ENCODE measurements at regions not wholly inside any gene's neighbourhood (a gene's known extent, or its start where the extent isn't known, plus 50 kb on each side); places are given as distances from the start of the nearest gene placed in this dataset.

- in situ Hi-C loops (cut with HindIII; ENCODE audit: low pct_ligation_motif_present, low pct_unique_long_range_greater_than_20kb, low sequenced_read_pairs): no loop called here
- no peak for DNase-seq
Observed at GRCh38 chr5:176169393-176170063, 68.7 kb upstream of the SIMC1 start.

- in situ Hi-C loops (cut with HindIII; ENCODE audit: low pct_ligation_motif_present, low pct_unique_long_range_greater_than_20kb, low sequenced_read_pairs): no loop called here
Observed at GRCh38 chr5:176170084-176170483, 68.1 kb upstream of the SIMC1 start.

DNA sequence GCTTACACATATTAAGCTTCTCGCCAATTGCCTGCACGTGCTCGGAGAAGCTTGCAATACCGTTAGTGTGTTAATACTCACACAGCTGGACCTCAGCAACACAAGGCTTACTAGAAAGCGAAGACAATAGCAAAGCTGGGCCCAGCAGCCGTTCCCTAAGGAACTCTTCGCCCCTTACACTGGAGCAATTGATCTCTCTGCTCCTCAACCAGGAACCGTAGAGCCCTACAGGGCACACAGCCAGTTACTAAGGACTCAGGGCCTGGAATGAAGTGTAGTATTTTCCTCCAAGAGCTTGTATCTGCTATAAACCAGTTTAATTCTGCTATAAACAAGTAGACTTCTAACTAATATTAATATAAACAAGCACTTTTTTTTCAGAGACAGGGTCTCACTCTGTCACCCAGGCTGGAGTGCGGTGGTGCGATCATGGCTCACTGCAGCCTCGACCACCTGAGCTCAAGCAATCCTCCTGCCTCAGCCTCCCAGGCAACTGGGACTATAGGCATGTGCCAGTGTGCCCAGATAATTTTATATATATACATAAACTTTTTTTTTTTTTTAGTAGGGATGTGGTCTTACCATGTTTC lies 67.0 kb upstream of the SIMC1 start:
- DNase-seq: no peak
- in situ Hi-C loops (cut with HindIII; ENCODE audit: low pct_ligation_motif_present, low pct_unique_long_range_greater_than_20kb, low sequenced_read_pairs): no loop called here

More at GRCh38 chr5:176170084-176170483, 68.1 kb upstream of the SIMC1 start:
- DNase-seq: no peak

DNA sequence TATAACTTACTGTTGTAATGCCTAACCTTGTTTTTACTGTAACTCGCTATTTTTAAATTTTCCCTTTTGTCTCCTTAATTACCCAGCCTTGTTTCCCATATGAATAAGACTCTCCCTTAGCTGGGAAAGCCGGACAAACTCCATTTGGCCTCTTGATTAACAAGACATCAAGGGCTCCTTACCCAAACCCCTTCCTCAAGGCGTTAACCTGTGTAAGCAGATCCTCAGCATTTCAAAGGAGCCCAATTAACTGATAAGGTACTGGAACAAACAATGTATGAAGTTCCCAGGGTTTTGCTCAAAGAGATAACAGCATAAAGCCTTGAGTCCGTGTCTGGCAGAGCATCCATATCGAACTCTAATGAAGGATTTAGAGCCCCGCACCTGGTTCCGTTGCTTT lies 66.0 kb upstream of the SIMC1 start:
- in situ Hi-C loops (cut with HindIII; ENCODE audit: low pct_ligation_motif_present, low pct_unique_long_range_greater_than_20kb, low sequenced_read_pairs): no loop called here
- DNase-seq: no peak

DNA sequence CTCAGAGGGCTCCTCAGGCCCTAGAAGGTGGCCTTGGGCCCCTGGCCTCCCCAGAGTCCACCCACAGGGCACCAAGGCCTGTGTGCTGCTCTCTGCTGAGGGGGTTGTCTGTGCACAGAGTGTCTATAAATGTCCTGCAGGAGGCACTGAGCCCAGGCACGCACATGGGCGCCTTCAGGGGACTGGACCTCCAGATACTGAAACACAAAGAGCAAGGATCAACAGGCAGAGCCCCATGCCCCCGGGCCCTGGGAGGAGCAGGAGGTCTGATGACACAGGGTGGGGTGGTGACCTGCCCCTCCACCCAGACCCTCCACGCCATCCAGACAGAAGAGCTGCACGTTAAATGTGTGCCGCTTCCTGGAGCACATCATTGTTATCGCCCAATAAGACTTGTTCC lies 64.6 kb upstream of the SIMC1 start:
- in situ Hi-C loops (cut with HindIII; ENCODE audit: low pct_ligation_motif_present, low pct_unique_long_range_greater_than_20kb, low sequenced_read_pairs): no loop called here
- DNase-seq: no peak

DNA sequence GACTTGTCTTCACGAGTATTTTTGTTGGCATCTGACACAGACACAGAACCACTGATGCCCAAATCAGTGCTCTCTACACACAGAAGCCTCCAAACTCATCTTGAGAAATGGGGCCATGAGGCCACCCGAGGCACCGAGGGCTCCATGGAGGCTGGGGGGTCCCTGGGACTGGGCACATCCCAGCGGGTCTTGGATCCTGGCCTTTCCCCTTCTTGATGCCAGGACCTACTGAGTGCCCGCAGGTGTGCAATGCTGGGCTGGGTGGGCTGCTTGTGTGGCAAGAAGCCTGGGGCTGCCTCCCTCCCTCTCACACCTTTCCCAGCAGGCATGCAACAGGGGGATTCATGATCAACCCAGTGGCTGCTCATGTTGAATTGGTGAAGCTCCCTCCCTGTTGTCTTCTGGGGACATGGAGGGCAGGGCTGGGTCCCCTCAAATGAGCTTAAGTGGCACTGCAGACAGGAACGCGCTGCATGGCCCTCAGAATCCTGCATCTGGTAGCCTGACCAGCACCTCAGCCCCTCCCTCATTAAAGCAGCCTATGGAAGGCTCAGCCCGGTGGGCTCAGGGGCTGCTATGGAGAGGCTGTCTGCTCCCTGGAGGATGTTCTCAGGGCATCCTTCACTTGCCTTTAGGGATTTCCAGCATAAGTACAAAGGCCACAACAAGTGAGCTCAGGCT lies 63.7 kb upstream of the SIMC1 start:
- DNase-seq: no peak
- in situ Hi-C loops (cut with HindIII; ENCODE audit: low pct_ligation_motif_present, low pct_unique_long_range_greater_than_20kb, low sequenced_read_pairs): no loop called here

- in situ Hi-C loops (cut with HindIII; ENCODE audit: low pct_ligation_motif_present, low pct_unique_long_range_greater_than_20kb, low sequenced_read_pairs): no loop called here
- DNase-seq: no peak
Observed at GRCh38 chr5:176175101-176175852, 62.9 kb upstream of the SIMC1 start.

- no peak for DNase-seq
Observed at GRCh38 chr5:176176231-176176630, 62.0 kb upstream of the SIMC1 start.

DNA sequence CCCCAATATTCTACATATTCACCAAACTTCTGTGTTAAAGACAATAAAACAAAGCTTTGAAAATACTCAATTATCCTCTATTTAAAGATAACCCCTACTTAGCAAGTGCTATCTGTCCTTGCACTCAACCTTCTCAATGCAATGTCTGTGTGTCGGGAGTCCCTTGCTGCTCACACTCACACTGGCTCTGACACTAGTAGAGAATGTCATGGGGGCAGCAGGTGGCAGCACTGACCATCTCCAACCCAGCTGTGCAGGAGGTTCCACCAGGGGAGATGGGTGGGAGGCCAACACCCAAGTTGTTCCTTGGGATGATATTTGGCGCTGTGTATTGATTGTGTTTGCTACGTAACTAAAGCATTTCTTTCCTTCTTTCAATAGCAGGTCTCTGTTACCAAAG lies 59.4 kb upstream of the SIMC1 start:
- no peak for DNase-seq
- in situ Hi-C loops (cut with HindIII; ENCODE audit: low pct_ligation_motif_present, low pct_unique_long_range_greater_than_20kb, low sequenced_read_pairs): no loop called here

More at GRCh38 chr5:176176231-176176630, 62.0 kb upstream of the SIMC1 start:
- in situ Hi-C loops (cut with HindIII; ENCODE audit: low pct_ligation_motif_present, low pct_unique_long_range_greater_than_20kb, low sequenced_read_pairs): no loop called here

GRCh38 chr5:176180339-176180738 lies 57.9 kb upstream of the SIMC1 start:
- no peak for DNase-seq
- in situ Hi-C loops (cut with HindIII; ENCODE audit: low pct_ligation_motif_present, low pct_unique_long_range_greater_than_20kb, low sequenced_read_pairs): no loop called here

DNA sequence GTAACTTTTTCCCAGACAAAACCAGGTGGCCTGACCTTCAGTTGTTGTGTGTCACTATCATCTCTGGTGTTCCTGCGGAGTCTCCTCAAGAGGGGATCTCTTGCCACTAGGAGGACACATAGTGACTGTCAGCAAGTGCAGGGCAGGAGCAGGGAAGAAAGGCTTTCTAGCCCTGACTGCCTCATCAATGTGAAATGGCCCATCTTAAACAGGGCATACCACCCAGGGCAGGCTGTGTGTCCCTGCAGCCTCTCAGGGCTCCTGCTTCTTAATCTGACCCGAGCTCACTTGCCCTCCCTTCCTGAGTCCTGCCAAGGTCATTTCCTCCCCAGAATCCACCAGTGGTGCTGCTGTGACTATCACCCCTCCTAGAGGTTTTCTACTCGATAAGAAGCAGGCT lies 57.4 kb upstream of the SIMC1 start:
- DNase-seq: no peak
- in situ Hi-C loops (cut with HindIII; ENCODE audit: low pct_ligation_motif_present, low pct_unique_long_range_greater_than_20kb, low sequenced_read_pairs): no loop called here

DNA sequence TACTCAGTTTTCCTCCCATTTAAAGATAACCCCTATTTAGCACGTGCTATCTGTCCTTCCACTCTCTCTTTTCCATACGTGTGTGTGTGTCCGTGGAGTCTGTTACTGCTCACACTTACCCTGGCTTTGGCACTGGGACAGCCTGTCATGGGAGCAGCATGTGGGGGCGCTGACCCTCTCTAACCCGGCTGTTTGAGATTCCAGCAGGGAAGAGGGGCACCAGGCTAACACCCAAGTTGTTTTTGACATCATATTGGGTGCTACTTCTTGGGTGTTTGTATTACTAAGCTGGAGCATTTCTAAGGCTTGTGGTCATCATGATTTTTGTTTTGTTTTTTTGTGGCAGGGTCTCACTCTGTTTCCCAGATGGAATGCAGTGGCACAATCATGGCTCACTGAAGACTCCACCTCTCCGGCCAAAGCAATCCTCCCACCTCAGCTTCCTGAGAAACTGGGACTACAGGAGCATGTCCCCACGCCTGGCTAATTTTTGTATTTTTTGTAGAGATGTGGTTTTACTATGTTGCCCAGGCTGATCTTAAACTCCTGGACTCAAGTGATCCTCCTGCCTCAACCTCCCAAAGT lies 56.9 kb upstream of the SIMC1 start:
- in situ Hi-C loops (cut with HindIII; ENCODE audit: low pct_ligation_motif_present, low pct_unique_long_range_greater_than_20kb, low sequenced_read_pairs): no loop called here
- peak; percentile 79 for DNase-seq

GRCh38 chr5:176183321-176184074 lies 54.7 kb upstream of the SIMC1 start:
- no peak for DNase-seq
- in situ Hi-C loops (cut with HindIII; ENCODE audit: low pct_ligation_motif_present, low pct_unique_long_range_greater_than_20kb, low sequenced_read_pairs): no loop called here

- in situ Hi-C loops (cut with HindIII; ENCODE audit: low pct_ligation_motif_present, low pct_unique_long_range_greater_than_20kb, low sequenced_read_pairs): no loop called here
Observed at GRCh38 chr5:176184608-176185132, 53.6 kb upstream of the SIMC1 start.

DNA sequence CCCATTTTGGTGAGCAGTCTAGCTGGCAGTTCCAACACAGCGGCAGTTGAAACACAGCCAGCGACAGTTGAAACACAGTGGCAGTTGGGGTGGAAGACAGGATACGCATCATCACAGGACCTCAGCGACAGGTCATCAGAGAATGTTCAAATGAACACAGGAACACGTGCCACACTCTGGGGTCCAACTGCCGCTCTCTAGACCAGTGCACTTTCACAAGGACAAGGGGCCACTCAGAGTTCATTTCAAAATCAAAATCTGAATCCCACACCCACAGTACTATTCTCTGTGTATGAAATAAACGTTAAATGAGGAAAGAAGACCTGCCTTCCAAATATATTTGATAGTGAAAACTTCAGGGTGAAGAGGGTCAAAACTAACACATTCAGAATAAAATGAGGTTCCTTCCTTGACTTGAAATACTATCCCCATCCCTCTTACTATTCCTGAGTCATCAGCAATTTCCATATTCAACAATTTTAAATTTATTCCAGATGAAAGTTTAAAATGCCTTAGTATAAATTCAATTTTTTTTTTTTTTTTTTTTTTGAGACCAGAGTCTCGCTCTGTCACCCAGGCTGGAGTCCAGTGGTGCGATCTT lies 53.0 kb upstream of the SIMC1 start:
- in situ Hi-C loops (cut with HindIII; ENCODE audit: low pct_ligation_motif_present, low pct_unique_long_range_greater_than_20kb, low sequenced_read_pairs): no loop called here
- DNase-seq: no peak

More at GRCh38 chr5:176184608-176185132, 53.6 kb upstream of the SIMC1 start:
- DNase-seq: no peak

GRCh38 chr5:176186107-176186506 lies 52.1 kb upstream of the SIMC1 start:
- DNase-seq: no peak
- in situ Hi-C loops (cut with HindIII; ENCODE audit: low pct_ligation_motif_present, low pct_unique_long_range_greater_than_20kb, low sequenced_read_pairs): no loop called here

- in situ Hi-C loops (cut with HindIII; ENCODE audit: low pct_ligation_motif_present, low pct_unique_long_range_greater_than_20kb, low sequenced_read_pairs): no loop called here
- no peak for DNase-seq
Observed at GRCh38 chr5:176187276-176188062, 50.8 kb upstream of the SIMC1 start.
